Stimulated activated CD4-positive, alpha-beta T cell treated with anti-CD3 and anti-CD28 coated beads, Interleukin-2, amount 100 ng/mL, for 24 hours (primary cell): ENCODE measurements at regions not wholly inside any gene's neighbourhood (a gene's known extent, or its start where the extent isn't known, plus 50 kb on each side); places are given as distances from the start of the nearest gene placed in this dataset.
"Not testable (repeated sequence)": the region's sequence is repeated elsewhere in the genome, so short reads cannot be mapped to it uniquely, and the experiment has no call there.

Experiments used
- DNase-seq, 2 donors: peaks; one replicate each; pipeline ENCODE4 v3.0.0-alpha.2; 2020

DNA sequence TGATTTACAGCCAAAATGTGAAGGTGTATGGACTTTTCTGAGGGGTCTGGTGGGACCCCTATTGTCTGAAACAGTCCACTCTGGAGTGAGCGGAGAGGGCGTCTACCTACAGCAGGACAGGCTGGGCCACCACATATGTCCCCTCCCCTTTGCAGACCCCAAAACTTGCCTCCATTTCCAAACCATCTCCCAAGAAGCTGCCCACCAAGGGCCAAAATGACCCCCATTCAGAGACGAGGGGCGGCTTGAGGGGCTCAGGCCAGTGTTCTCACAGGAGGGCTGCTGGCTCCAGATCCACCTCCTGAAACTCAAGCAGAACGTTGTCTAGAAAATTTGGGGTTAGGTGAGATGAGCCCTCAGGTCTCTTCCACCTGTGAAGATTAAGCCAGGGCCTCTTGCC lies 161.1 kb upstream of the SALL3 start:
- no peak for DNase-seq

DNA sequence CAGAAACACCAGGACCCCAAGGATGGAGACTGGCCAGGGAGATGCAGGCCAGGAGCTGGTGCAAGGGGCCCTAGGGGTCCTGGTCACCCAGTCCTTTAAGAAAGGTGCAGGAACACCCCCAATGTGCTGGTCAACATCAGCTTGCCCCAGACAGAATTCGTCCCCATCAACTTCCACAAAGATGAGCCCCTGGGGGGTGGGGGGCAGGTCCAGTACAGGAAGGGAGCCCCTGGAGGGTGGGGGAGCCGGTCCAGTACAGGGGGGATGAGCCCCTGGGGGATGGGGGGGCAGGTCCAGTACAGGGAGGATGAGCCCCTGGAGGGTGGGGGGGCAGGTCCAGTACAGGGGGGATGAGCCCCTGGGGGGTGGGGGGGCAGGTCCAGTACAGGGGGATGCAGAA lies 160.7 kb upstream of the SALL3 start:
- no peak for DNase-seq

DNA sequence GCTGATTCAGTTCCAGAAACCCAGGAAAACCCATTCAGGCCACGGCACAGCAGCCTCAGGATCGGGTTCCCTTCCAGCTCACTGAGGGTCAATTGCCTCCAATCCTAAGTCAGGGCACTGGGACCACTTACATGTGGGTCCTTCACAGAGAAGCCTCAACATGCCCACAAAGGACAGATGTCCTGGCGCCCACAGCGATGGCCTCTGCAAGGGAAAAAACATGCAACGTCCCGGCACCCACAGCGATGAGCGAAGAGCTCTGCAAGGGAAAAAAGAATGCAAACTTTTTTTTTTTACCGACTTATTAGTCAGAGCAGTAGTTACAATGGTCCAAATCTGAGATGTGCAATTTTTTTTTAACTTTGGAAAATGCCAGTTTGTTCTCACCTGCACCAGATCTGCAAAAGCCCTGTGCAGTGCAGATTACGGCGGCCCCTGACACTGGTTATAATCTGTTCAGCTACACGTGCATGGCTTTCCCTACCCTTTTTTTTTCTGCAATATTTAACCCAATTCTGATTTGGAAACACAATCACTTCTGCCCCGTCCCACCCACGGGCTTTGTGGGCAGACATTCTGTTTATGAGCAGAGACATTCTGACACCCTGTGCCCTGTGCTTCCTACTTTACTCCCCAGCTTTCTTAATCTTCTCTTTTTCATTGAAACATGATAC lies 159.3 kb upstream of the SALL3 start:
- DNase-seq: no peak

DNA sequence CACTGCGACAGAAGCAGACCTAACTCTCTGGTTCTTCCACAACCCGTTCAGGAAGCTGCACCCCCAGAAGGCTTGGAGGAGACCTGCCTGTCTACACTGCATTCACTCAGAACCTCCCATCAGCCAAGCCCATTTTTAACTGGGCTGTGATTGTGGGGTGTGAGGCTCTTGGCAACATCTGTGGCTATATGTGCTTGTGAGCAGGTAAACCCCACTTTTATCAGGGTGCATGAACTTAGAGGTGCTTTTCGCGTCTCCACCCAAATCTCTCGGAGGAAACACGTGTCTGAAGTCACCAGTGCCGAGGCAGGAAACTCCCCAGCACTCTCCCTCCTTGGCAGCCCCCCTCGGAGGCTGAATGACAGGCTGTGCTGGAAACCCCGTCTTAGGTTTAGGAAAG lies 158.2 kb upstream of the SALL3 start:
- DNase-seq: no peak

DNA sequence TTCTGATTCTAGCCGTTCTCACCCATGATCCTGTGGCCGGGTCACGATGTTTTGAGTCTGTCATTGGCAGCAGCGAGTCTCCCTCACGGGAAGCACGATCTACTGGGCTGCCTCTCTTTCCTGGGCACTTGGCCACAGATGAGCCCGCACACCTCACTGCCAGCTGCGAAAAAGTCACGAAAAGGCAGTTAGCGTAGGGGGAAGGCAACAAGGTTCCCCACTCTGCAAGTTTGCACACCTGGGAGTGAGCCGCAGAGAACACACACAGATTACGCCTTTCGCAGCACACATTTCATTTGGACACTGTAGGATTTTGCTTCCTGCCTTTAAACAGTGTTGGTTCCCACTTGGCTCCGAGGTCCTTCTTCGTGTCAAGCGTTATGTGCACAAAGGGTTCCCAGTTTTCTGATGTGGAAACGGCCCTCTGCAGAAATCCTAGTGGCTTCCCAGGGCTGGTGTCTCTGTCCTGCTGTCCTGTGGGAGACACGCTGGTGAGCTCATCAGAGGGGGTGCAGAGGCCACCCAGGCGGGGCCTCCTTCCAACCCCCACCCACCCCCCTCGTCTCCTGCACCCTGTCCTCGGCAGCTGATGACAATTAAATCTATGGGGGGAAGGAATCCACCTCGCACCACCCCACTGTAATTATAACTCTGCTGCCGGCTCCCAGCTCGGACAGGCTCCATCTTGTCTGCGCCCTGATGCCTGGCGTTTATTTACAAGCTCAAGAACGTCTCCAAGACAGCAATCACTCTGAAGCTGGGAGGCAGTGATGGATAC lies 157.3 kb upstream of the SALL3 start:
- DNase-seq: no peak

DNA sequence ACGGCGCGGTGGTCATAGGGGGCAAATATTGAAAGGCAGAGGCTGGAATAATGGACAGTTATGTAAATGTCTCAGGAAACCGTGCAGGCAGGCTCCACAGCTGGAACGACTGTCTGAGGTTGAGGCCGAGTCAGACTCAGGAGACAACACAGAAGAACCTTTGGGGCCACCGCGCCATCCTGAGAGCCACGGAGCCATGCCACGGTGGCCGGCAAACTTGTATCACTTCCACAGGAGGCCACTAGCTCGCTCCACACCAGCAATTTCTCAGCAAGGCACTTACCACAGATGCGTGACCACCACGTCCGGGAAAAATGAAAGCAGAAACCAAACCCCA lies 156.7 kb upstream of the SALL3 start:
- no peak for DNase-seq

DNA sequence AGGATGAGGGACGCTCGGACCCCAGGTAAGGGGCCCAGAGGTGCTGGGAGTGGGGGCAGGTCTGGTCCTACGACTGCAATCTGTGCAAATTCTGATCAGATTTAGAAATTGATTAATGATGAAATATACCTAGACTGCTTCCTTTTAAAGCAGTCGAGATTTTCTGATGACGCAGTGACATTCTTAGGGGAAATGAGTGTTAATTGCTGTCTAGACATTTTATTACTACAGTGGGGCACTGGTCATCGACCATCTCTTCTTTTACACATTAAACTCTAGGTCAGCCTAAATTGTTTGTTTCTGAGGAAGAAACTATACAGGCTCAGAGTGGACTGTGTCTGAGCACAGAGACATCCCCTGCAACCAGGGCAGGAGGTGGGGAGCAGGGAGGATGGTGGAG lies 154.4 kb upstream of the SALL3 start:
- DNase-seq: no peak

DNA sequence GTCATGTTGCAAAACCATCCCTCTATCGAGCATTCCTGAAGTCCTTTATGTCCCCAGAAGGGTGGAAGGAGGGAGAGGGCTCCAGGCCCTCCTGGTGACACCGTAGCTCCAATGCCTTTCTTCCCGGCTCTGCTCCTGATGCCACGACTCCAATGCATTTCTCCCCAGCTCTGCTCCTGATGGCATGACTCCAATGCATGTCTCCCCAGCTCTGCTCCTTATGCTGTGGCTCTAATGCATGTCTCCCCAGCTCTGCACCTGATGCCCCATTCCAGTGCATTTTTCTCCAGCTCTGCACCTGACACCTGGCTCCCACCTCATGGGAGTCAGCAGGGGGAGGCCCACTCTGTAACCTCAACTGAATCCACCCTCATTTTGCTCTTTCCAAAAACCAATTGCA lies 153.0 kb upstream of the SALL3 start:
- DNase-seq: no peak

DNA sequence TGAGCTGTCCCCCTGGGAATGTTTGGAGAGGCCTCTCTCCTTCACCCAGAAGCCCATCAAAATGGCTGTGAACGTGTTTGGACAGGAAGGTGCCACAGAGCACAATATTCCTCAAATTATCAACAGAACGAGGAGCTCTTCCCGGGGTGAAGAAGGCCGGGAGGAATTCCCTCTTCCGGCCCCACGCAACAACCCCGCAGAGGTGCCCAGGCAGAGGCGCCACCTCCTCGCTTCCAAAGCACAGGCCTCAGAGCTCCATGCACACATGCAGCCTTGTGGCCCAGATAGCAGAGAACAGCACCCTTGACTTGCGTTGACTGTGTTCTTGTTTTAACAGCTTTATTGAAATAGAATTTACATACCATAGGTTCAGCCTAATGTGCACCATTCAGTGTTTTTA lies 152.5 kb upstream of the SALL3 start:
- no peak for DNase-seq

DNA sequence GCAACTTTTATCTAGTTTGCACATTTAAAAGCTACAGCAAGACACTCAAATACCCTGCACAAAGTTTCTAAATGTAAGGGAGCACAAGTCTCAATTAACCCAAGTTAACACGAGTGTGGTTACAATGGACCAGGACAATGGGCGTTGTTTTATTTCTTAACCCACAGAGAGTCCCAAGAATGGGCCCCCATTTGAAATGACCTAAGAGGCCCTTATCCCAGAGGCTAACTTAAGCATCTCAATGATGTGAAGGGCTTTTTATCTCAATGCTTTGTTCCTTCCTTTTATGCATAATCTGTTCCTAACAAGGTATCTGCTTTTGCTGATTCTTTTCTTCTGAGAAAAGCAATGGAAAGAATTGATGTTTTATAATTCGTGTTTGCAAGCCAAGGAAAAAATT lies 151.5 kb upstream of the SALL3 start:
- DNase-seq: no peak

DNA sequence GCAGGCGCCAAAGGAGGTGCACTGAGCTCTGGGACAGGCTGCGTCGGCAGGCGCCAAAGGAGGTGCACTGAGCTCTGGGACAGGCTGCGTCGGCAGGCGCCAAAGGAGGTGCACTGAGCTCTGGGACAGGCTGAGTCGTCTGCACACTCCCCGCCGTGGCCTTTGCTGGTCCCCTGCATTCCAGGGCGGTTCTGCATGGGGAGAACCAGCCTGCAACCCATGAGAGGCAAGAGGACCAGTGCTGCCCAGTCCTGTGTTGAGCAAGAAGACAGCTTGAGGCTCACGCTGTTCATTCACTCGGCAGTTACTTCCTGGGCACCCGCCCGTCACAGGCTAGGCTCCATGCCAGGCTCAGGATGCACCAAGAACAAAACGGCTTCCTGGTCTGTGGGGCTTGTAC lies 150.6 kb upstream of the SALL3 start:
- DNase-seq: not testable (repeated sequence)

DNA sequence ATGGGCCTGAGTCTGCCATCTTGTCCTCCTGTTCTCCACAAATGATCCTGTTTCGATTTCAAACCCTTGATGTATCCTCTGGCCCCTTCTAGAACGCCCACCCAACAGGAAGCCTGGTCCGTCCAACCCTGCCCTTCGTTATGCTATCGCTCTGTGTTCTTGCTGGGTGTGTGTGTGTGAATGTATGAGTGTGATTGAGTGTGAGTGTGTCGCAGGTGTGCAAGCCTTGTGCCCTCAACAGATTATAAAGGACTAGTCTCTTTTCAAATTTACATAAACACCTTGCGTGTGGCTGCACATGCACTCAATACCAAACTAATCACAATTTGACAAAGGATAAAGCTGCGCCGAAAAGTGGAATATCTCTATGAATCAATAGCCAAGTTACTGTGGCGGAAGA lies 149.5 kb upstream of the SALL3 start:
- no peak for DNase-seq

DNA sequence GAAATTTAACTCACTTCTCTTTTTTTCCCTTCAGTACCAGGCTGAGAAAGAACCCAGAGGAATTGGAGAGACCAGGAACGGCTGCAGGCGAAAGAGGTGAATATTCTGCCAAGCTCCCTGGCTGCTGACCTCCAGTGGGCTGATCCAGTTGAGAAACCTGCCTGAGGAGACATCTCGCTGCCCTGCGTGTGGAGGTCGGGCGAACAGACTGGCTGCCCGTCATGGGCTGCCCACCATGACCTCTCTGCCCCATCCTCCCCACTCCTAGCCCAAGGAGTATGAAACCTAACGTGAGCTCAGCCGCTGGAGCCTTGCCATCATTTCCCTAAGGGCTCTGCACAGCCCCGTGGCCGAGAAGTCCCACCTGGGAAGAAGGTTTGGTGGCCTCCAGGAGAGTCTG lies 148.8 kb upstream of the SALL3 start:
- no peak for DNase-seq

DNA sequence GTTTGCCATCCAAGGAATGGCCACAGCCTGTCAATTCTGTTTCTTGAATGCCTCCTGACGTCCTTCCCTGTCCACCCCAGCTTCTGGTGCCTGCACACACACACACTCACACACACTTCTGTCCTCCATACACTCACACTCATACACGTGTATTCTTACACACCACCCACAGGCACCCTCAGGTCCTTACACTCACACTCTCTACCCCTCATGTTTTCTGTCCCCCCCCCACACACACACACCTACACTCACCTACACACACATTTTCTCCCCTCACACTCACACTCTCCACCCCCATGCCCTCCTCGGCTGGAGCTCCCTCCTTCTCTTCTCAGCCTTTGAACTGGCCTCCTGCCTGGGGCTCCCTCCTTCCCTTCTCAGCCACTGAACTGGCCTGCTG lies 148.0 kb upstream of the SALL3 start:
- no peak for DNase-seq

DNA sequence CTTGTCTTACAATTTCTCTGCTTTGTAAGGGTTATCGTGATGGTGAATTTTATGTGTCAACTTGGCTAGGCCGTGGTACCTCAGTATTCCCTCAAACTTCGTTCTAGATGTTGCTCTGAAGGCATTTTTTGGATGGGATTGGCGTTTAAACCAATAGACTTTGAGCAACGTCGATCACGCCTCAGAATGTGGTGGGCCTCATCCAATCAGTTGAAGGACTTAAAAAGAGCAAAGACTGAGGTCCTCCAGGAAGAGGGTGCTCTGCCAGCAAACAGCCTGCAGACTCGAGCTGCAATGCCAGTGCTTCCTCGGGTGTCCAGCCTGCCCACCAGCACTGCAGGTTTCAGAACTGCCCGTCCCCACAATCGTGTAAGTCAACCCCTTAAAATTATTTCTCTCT lies 145.8 kb upstream of the SALL3 start:
- no peak for DNase-seq

DNA sequence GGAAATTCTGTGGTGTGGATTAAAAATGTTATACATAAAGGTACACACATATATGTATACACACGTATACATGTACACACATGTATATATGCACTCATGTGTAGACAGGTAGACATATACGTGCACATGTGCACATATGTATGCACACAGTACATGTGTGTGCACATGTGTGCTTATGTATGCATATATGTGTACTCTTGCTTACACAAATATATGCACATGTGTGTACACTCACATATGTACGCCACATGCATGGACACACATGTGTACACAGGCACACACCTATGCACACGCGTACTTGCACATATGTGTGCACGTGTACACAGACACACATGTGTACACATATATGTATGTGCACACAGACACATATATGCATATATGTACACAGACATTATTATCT lies 142.8 kb upstream of the SALL3 start:
- DNase-seq: no peak

DNA sequence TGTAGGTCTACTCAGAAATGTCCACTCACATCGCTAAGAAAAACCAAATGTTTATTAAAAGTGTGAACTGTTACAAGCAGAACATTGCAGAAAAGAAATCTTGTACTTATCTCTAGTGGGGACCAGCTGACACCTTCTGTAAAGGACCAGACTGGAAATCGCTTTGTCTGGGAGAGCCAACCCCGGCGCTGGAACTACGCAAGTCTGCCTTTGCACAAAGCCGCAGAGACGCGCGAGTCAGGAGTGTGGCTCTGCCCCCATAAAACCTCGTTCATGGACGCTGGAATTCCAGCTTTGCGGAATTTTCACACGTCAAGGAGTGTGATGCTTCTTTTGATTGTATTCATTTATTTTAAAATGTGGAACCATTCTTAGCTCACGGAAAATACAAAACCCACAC lies 141.9 kb upstream of the SALL3 start:
- DNase-seq: no peak

DNA sequence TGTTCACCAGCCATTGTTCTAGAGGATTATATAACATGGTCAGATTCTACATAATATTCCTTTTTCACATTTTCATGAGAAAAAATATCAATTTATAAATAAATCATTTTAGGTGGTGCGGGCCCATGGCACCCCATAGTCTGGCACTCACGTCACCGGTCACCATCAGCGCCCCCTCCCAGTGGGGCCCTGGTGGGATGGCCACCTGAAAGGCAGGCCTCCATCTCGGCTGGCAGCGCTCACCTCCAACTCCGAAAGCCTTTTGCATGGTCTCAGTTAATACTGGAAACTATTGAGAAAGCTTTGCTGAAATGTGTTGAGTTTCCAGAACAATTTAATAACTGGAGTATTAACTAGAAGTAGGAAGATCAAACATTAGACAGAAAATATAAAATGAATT lies 141.4 kb upstream of the SALL3 start:
- DNase-seq: no peak

DNA sequence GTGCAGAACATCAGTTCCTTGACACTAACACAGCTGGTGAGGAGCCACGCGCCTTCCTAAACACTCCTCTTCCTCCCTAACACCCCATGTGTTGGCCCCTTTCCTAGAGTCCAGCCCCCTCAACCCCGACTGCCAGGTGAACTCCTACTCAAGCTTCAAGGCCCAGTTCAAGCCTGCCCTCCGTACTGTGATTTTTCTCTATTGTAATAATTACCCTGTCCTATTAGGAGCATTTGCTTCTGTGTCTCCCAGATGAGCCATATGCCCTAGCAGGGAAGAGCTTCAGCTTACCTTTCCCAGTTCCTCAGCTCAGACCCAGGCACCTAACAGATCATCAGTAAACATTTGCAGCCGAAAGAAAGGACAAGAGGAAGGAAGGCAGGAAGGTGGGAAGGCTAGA lies 130.6 kb upstream of the SALL3 start:
- no peak for DNase-seq

DNA sequence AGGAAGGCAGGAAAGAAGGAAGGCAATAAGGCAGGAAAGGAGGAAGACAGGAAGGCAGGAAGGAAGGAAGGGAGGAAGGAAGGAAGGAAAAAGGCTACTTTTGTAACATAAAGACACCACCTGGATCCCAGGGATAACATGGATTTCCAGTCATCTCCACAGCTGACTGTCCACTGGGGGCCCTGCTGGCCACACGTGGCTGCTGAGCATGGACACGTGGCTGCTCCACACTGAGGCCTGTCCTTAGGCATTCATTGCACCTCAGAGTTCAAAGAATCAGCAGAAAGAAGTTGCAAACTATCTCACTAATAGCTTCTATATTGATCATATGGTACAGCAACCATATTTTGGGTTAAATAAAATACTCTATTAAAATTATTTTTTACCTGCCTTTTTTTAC lies 130.2 kb upstream of the SALL3 start:
- DNase-seq: no peak

DNA sequence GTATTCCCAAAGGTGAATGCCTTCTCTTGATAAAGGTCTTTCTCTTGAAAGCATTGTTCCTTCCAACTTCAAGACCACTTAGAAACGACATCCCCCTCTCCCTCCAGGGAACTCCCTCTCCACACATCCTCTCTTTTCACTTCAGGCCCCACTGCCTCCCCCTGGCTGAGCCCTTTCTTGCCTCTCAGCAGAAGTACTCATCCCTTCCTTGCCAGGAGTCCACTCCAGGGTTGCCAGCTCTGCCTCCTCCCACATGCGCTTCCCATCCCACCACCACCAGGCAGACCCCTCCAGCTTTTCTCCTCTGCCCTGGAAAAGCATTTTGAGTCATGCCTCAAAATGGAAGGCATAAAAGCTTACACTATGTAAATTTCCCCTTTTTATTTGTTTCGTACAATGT lies 126.3 kb upstream of the SALL3 start:
- DNase-seq: no peak

DNA sequence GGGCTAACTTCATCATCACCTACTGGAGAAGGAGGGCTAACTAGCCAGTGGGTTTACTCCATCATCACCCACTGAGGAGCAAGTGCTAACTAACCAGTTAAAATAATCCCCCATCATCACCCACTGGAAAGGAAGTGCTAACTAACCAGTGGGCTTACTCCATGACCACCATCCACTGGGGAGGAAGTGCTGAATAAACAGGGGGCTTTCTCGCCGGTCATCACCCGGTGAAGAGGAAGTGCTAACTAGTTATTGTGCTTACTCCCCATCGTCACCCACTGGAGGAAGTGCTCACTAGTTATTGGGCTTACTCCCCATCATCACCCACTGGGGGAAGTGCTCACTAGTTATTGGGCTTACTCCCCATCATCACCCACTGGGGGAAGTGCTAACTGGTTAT lies 124.4 kb upstream of the SALL3 start:
- no peak for DNase-seq

DNA sequence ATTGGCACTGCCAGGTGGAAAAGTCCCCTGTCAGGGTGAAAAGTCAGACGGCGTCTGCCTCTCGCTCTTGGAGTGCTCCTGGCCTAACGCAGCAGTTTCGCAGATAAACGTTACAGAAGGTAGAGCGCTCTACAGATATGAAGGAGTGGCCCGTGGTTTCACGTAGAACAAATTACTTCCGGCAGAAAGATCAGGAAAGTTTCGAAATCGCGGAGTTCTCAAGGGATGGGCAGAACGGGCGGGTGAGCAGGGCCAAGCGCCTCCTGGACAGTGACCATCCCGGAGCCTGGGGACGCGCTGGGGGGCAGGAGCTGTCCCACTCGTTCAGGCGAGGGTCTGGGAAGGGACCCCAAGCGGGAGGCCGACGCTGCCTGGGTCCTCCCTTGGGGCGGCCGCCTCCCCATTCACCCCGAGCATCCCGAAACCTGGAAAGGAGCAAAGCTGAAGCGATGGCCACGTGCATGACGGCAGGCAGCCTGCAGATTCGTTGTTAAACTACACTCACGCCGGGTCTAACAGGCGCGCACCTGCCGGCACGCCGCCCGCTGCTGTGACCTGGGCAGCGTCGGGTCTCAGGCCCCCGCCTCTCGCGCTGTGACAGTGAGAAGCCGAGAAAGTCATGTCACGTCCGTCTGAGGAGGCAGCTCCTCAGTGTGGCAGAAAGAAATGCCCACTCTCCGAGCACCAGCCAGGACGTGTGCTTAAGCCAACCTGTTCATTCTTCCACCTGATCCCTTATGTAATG lies 122.9 kb upstream of the SALL3 start:
- DNase-seq: no peak
